Heart left ventricle (tissue), 13 donors: ENCODE measurements at regions not wholly inside any gene's neighbourhood (a gene's known extent, or its start where the extent isn't known, plus 50 kb on each side); places are given as distances from the start of the nearest gene placed in this dataset.

Experiments used
- CTCF ChIP-seq, 12 donors: fragments of 200-600 bp; sonication (generic) in 4 of 12; IDR thresholded peaks; one replicate each; pipeline versions ENCODE4 v1.5.0 to v1.8.0; 2018 to 2022; ENCODE audit warnings: antibody characterized with exemption in 12 of 12, mild to moderate bottlenecking in 5 of 12
- POLR2A ChIP-seq, 2 donors: fragments of 450-650 bp; IDR thresholded peaks; one replicate each; pipeline ENCODE4 v1.6.1; 2017; ENCODE audit warnings: antibody characterized with exemption in 2 of 2, mild to moderate bottlenecking in 2 of 2, moderate library complexity in 2 of 2
- donor health status: ischemic (EF 13 %, LVEDD 7.1; RV severe dilation, severe dysfunction).
- donor health status: DM: no; HTN: yes; CAD: no.
- donor health status: DM: no; HTN: no; CAD: no.
- donor health status: ischemic (EF 25% LVEDD 6.9; RV normal size, moderate dysfunction).
- donor health status: ischemic (EF 25% LVEDD 5.7; RV mildly dilated, moderate dysfunction).
- donor health status: ischemic (EF 35%, LVEDD 5.7; RV mildly dilated, moderate dysfunction).
- donor health status: nonischemic (EF 11% LVEDD 7.7; RV severe dilation, severe dysfunction).
- donor health status: DM: yes; HTN: yes; CAD: no.
- donor health status: PGD.
- donor health status: ischemic (EF 29% LVEDD 5.4; RV normal size, mild dysfunction).
- donor health status: nonischemic (EF 23%, LVEDD 6.1; RV moderate dilation, normal function).

- TF ChIP-seq POLR2A (IDR thresholded peaks at IDR 0.05): no peak
- TF ChIP-seq CTCF (IDR thresholded peaks at IDR 0.05): no peak
These were observed 1564.6 kb downstream of the MRPL39 start for GRCh38 chr21:24042687-24043086.
